GM19238 (cell line): ENCODE measurements at regions not wholly inside any gene's neighbourhood (a gene's known extent, or its start where the extent isn't known, plus 50 kb on each side); places are given as distances from the start of the nearest gene placed in this dataset.
"Not testable (repeated sequence)": the region's sequence is repeated elsewhere in the genome, so short reads cannot be mapped to it uniquely, and the experiment has no call there.

Experiments
- DNase-seq: peaks from one replicate; pipeline ENCODE4 v3.0.0; 2011; ENCODE audit warnings: low spot score; ENCODE audit not compliant: insufficient read length

GRCh38 chr22:48416396-48417224, 1411.1 kb downstream of the BRD1 start:
- no peak for DNase-seq

DNA sequence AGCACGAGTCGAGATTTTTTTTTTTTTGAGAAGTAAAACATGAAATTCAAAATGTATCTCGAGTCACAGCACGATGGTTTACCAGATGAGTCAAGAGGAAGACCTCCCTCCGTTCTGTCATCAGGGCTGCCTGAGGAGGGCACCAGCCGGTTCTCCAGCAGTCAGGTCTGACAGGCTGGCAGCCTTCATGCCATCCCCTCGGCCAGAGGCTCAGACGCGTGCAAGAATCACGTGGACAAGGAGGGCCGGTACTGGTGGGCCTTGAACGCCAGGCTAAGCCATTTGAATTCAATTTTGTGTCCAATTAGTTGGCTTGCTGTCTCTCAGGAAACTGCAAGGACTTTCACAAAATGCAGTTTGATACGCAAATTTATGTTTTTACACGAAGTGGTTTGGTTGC, 1412.2 kb downstream of the BRD1 start:
- DNase-seq = no peak

DNA sequence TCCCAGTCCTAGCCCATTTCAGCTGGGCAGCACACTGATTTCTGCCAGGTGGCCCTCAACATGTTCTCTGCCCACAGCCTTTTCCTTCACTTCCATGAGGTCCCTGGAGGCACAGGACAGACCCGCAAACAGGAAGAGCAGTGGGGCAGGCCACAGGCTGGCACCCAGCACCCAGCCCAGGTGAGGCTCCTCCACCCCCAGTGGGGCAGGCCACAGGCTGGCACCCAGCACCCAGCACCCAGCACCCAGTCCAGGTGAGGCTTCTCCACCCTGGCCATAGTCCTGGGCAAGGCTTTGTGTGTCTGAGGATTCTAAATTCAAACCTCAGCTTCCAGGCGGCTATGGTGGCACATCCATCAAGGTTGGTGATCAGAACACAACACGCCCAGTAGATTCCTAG, 1413.0 kb downstream of the BRD1 start:
- no peak for DNase-seq

GRCh38 chr22:48412931-48413330, 1414.7 kb downstream of the BRD1 start:
- DNase-seq = not testable (repeated sequence)

- no peak for DNase-seq
Observed at GRCh38 chr22:48410536-48410935, 1417.1 kb downstream of the BRD1 start.

DNA sequence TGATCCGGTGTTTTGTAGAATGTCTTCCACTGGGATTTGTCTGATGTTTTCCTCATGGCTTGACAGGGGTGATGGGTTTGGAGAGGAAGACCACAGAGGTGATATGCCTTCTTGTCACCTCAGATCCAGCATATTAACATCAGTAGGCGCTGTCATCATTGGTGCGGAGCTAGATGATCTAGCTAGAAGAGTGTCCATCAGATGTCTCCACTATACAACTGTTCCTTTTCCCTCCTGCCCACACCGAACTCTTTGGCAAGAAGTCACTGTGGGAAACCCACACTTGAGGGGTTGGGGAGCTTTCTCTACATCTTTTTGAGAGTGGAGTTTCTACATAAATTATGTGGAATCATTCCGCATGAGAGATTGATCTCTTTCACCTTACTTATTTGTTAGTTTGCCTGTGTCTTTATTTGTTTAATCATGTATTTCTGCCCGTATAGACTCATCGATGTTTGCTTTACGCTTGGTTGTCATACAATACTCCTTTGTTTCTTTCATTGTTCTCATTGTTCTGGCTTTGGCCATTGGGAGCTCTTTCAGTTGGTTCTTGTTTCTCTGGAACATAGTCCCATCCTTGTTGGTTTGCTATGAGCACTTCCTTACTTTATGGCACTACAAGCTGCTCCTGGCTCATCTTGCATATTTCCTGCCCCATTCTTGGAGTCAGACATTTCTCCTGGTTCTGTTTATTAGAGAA, 1420.3 kb downstream of the BRD1 start:
- DNase-seq = no peak

DNA sequence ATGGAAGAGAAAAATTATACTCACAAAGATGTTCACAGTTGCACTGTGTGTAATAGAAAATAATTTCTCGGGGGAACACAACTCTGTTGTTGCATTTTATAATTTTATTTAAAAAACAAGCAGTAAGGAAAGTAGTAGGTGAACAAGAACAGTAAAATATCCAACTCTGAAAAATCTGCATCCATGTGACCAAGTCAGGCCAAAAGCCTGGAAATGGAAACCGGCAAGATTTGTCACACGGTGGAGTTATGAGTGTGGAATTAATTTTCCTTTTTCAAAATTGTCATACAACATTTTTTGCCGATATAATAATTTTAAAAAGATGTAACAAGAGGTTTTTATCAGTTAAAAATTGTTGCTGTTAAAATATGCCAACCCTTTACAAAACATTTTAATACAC, 1421.5 kb downstream of the BRD1 start:
- no peak for DNase-seq

- DNase-seq = no peak
Observed at GRCh38 chr22:48405741-48406140, 1421.9 kb downstream of the BRD1 start.

DNA sequence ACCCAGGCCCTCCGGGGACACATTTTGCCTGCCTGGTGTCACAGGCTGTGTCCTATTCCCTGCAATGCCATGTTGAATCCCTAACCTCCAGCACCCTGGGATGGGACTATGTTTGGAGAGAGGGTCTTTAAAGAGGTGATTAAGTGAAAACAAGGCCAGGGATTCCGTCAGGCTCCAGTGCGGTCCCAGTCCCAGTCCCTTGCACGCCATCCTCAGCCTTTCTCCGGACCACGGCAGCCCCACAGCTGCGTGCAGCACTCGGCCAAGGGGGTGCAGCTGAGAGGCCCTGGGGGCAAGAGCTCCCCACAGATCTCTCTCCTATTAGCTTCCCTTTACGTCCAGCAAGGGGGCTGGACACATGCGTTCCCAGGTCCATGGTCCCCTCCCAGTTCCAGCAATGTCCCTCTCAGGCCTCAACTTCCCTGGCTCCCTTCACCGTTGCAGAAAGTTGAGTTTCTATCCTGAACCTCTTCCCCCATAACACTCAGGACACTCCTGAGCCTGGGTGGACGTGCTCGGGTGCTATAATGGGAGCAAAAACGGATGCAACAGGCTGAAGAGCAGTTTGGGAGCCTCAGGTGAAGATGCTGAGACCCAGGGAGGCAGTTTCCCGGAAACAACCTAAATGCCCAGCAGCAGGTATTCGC, 1422.7 kb downstream of the BRD1 start:
- DNase-seq = no peak

DNA sequence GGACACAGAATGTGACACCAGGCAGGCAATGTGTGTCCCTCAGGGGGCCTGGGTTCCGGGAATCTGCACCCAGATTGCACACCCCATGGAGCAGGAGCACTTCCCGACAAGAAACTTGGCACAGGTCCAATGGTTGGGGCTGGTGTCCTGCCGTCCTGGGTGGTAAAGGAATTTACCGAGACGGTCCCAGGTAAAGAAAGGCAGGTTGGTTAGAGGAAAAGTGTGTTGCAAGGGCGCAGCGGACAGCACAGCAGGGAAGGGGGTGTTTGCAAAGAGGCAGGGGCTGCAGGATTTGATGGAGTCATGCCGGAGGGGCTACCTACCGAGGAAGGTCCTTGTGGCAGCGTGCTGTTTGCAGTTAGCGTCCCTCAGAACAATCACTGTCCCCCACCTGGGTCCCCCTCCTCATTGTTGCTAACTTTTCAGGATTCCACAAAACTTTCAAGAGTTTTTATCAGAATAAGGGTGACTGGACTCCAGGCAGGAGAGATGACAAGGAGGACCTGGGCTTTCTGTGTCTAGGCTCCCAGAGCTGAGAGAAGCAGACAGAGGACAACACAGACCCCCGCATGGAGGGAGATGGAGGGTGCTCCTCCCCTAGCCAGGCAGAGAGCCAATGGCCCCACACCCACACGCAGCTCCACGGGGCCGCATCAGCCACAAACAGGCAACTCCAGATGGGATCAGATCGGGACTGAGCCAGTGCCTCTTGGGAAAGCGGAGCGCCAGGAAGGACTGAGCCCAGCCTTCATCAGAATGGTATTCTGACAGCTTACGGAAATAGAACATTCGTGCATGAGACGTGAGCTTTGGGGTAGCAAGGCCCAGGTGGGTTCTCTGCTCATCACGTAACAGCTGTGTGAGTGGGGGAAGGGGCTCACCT, 1423.9 kb downstream of the BRD1 start:
- no peak for DNase-seq

DNA sequence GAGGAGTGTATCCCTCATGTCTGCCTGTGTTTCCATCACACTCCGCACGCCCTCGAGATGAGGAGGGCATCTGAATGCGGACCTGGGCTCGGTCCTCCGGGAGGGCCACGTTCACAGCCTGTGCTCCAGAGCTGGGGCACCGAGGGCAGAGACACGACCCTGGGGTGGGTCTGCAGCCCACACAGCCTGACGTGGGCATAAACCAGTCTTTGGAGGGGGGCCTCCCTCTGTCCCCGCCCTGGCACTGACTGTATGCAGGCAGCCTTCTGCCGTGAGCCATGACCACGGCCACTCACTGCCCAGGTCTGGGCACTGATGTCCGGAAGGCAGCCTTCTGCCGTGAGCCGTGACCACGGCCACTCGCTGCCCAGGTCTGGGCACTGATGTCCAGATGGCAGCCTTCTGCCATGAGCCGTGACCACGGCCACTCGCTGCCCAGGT, 1425.1 kb downstream of the BRD1 start:
- no peak for DNase-seq

DNA sequence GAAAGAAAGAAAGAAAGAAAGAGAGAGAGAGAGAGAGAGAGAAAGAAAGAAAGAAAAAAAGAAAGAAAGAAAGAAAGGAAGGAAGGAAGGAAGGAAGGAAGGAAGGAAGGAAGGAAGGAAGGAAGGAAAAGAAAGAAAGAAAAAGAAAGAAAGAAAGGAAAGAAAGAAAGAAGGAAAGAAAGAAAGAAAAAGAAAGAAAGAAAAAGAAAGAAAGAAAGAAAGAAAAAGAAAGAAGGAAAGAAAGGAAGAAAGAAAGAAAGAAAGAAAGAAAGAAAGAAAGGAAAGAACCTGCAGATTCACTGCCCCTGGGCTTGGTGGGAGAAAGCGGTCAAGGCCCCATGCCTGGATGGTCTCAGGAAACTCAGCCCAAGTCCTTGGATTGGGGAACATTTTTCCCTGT, 1426.2 kb downstream of the BRD1 start:
- not testable (repeated sequence) for DNase-seq

GRCh38 chr22:48398181-48398905, 1429.3 kb downstream of the BRD1 start:
- DNase-seq = no peak

DNA sequence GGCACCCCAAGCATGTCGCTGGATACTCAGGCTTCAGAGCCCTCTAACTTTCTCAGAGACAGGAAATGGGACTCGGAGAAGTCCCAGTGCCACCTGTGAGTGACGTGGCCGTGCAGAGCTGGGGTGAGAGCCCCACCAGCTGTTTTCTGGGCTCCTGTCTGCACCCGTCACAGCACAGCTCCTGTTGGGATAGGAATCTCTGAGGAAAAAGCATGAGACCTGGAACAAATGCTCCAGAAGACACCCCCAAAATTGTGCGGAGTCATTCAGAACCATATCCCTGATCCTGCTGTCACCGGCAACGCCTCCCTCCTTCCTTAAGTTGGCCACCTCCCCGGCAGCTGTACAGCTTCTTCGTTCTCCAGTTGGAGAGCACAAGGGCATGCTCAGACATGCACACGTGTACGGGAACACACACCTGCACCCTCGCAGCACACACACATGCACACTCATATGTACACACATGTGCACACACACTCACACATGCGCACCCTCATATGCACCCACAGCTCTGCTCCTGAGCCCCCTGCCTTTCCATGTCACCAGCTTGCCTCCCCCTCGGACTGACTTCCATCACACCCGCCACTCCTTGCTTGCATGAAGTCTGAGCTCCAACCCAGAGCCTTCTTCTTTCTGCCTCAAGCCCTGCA, 1430.0 kb downstream of the BRD1 start:
- no peak for DNase-seq

GRCh38 chr22:48396785-48397530, 1430.7 kb downstream of the BRD1 start:
- DNase-seq = no peak

DNA sequence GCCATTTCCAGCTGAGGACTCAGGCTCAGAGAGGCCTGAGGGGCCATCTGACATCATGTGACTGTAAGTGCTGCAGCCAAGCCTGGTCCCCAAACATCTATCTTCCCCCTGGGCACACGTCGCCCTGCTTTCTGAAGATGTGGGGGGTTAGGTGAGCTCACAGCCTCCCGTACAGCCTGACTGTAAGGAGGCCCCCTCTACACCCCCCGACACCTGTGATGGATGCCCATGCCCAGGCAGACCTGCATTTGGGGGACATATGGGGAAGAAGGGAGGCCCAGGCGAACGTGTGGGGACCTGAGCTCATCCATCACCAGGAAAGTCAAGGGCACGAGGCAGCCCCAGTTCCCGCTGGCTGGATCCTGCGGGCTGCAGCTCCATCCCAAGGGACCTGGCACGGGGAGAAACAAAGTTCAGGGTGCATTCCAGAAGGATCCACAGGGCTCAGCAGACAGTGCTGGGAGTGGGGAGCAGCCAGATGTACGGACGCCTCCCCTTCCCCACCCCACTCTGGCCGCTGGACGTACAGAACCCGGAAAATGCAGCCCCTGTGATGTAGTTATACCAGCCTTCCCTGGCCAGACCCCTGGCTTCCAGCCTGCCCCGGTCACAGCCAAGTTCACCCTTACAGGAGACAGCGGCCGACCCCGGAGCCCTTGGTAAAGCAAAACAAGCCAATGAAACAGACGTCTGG, 1431.4 kb downstream of the BRD1 start:
- DNase-seq = no peak

- DNase-seq = no peak
Observed at GRCh38 chr22:48395201-48395600, 1432.5 kb downstream of the BRD1 start.

- no peak for DNase-seq
Observed at GRCh38 chr22:48394787-48395186, 1432.9 kb downstream of the BRD1 start.

DNA sequence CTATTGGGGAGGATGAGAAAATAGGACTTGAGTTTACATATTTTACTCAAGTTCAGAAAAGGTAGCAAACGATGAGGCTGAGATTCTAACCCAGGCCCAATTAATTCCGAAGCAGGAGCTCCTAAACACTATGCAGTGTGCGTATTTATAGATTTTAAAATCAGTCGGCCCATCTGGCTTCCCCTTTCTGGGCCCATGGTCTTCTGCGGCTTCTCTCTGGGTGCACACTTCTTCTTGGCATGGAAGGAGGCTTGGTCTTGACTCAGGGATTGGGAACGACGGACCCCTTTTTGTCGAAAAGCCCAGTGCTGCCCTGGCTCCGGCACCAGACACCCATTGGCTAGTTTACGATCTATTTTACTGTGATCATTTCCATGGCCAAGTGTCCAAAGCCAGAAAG, 1433.8 kb downstream of the BRD1 start:
- no peak for DNase-seq
